ENCODE measurements at regions not wholly inside any gene's neighbourhood (a gene's known extent, or its start where the extent isn't known, plus 50 kb on each side); places are given as distances from the start of the nearest gene placed in this dataset.

DNA sequence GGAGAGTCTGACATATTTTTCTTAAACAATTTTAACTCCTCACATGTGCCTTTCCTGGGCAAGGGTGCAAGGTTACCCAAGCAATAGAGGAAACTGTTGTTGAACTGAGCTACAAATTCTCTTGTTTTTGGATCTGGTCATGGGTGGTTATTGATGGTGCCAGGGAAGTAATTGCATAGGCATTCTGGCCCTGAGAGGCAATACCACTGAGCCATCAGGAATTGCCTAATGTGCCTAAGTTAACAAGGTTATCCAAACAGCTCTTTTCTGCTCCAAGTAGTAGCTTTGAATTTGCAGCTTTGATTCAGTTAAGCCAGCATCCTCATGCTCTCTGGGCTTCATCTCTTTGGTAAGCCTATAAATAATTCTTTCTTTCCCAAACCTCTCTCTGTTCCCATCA, 266.0 kb upstream of the BTBD3 start:
- H3K79me2 ChIP-seq (ENCODE audit: low read length) = no peaks in the 10 kb centered on the region
- no peak overlapping the region for H3K4me2 ChIP-seq (ENCODE audit: low read length)
- H3K27ac ChIP-seq (ENCODE audit: low read length) = no peak overlapping the region
- peaks cover 8% of the 10 kb centered on the region; the same call in 1 of the 2 replicates for H3K9me3 ChIP-seq (ENCODE audit: insufficient read depth, low read length)
- TF ChIP-seq, protein P1, sequence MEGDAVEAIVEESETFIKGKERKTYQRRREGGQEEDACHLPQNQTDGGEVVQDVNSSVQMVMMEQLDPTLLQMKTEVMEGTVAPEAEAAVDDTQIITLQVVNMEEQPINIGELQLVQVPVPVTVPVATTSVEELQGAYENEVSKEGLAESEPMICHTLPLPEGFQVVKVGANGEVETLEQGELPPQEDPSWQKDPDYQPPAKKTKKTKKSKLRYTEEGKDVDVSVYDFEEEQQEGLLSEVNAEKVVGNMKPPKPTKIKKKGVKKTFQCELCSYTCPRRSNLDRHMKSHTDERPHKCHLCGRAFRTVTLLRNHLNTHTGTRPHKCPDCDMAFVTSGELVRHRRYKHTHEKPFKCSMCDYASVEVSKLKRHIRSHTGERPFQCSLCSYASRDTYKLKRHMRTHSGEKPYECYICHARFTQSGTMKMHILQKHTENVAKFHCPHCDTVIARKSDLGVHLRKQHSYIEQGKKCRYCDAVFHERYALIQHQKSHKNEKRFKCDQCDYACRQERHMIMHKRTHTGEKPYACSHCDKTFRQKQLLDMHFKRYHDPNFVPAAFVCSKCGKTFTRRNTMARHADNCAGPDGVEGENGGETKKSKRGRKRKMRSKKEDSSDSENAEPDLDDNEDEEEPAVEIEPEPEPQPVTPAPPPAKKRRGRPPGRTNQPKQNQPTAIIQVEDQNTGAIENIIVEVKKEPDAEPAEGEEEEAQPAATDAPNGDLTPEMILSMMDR (IDR thresholded peaks at IDR 0.05; ENCODE audit: low read depth, low read length) = no peak
- no peak for TF ChIP-seq EZH2phosphoT487 (IDR thresholded peaks at IDR 0.05; ENCODE audit: low read depth)
- H3K4me1 ChIP-seq (ENCODE audit: low read length) = no peaks in the 10 kb centered on the region
- no peak overlapping the region for H3K4me3 ChIP-seq (ENCODE audit: low read length)
- H3K9ac ChIP-seq (ENCODE audit: low read length) = no peak overlapping the region
- no peaks in the 10 kb centered on the region for H4K20me1 ChIP-seq (ENCODE audit: insufficient read depth, low read length)
- H3K36me3 ChIP-seq (replicated peaks; ENCODE audit: low read depth, low read length) = no peaks in the 10 kb centered on the region
- H2AFZ ChIP-seq (ENCODE audit: low read depth, low read length) = no peak overlapping the region
- no peaks in the 10 kb centered on the region for H3K27me3 ChIP-seq (ENCODE audit: low read depth, low read length)

GRCh38 chr20:11652128-11652527, 265.6 kb upstream of the BTBD3 start:
- no peaks in the 10 kb centered on the region for H3K79me2 ChIP-seq (ENCODE audit: low read length)
- no peak overlapping the region for H3K4me2 ChIP-seq (ENCODE audit: low read length)
- H3K4me3 ChIP-seq (ENCODE audit: low read length) = no peak overlapping the region
- no peaks in the 10 kb centered on the region for H3K4me1 ChIP-seq (ENCODE audit: low read length)
- H3K36me3 ChIP-seq (replicated peaks; ENCODE audit: low read depth, low read length) = no peaks in the 10 kb centered on the region
- no peak overlapping the region for H2AFZ ChIP-seq (ENCODE audit: low read depth, low read length)
- H4K20me1 ChIP-seq (ENCODE audit: insufficient read depth, low read length) = no peaks in the 10 kb centered on the region
- H3K27me3 ChIP-seq (ENCODE audit: low read depth, low read length) = no peaks in the 10 kb centered on the region
- no peak overlapping the region for H3K27ac ChIP-seq (ENCODE audit: low read length)
- no peak overlapping the region for H3K9ac ChIP-seq (ENCODE audit: low read length)
- H3K9me3 ChIP-seq (ENCODE audit: insufficient read depth, low read length) = peaks cover 5% of the 10 kb centered on the region; the same call in 1 of the 2 replicates
- TF ChIP-seq EZH2phosphoT487 (IDR thresholded peaks at IDR 0.05; ENCODE audit: low read depth) = no peak
- TF ChIP-seq, protein P1 (IDR thresholded peaks at IDR 0.05; ENCODE audit: low read depth, low read length) = no peak

- Histone ChIP-seq H3K9ac (ENCODE audit: low read length) (no peak overlapping the region), H3K4me3 (ENCODE audit: low read length) (no peak overlapping the region), H3K27ac (ENCODE audit: low read length) (no peak overlapping the region), H3K9me3 (ENCODE audit: insufficient read depth, low read length) (no peaks in the 10 kb centered on the region), H3K4me1 (ENCODE audit: low read length) (no peaks in the 10 kb centered on the region), H2AFZ (ENCODE audit: low read depth, low read length) (no peak overlapping the region), H3K4me2 (ENCODE audit: low read length) (no peak overlapping the region), H3K27me3 (ENCODE audit: low read depth, low read length) (no peaks in the 10 kb centered on the region), H4K20me1 (ENCODE audit: insufficient read depth, low read length) (no peaks in the 10 kb centered on the region), H3K79me2 (ENCODE audit: low read length) (no peaks in the 10 kb centered on the region), H3K36me3 (replicated peaks; ENCODE audit: low read depth, low read length) (no peaks in the 10 kb centered on the region)
- no peak for TF ChIP-seq EZH2phosphoT487 (IDR thresholded peaks at IDR 0.05; ENCODE audit: low read depth)
- TF ChIP-seq, protein P1 (IDR thresholded peaks at IDR 0.05; ENCODE audit: low read depth, low read length) = no peak
Observed at GRCh38 chr20:11654766-11655165, 262.9 kb upstream of the BTBD3 start.

DNA sequence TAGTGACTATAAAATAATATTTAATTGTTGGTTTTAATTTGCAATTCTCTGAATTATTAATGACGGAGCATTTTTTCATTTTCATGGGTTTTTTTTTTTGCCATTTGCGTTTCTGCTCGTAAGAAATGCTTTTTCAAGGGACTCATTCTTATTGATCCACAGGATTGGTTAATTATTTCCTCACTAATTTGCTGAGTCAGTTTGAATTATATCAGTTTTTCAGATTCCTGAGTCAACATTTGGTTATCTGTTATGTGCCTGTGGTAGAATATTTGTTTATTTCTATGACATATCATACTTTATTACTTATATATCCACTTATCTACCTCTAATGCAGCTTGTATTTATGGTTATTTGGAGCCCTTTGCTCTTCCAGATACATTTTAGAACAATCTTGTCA, 257.0 kb upstream of the BTBD3 start:
- H3K4me3 ChIP-seq (ENCODE audit: low read length) = no peak overlapping the region
- H4K20me1 ChIP-seq (ENCODE audit: insufficient read depth, low read length) = no peaks in the 10 kb centered on the region
- H3K4me1 ChIP-seq (ENCODE audit: low read length) = no peaks in the 10 kb centered on the region
- no peak for TF ChIP-seq EZH2phosphoT487 (IDR thresholded peaks at IDR 0.05; ENCODE audit: low read depth)
- TF ChIP-seq, protein P1 (IDR thresholded peaks at IDR 0.05; ENCODE audit: low read depth, low read length) = no peak
- H3K36me3 ChIP-seq (replicated peaks; ENCODE audit: low read depth, low read length) = no peaks in the 10 kb centered on the region
- H2AFZ ChIP-seq (ENCODE audit: low read depth, low read length) = no peak overlapping the region
- no peaks in the 10 kb centered on the region for H3K9me3 ChIP-seq (ENCODE audit: insufficient read depth, low read length)
- no peak overlapping the region for H3K9ac ChIP-seq (ENCODE audit: low read length)
- H3K27ac ChIP-seq (ENCODE audit: low read length) = no peak overlapping the region
- no peaks in the 10 kb centered on the region for H3K79me2 ChIP-seq (ENCODE audit: low read length)
- H3K27me3 ChIP-seq (ENCODE audit: low read depth, low read length) = no peaks in the 10 kb centered on the region
- no peak overlapping the region for H3K4me2 ChIP-seq (ENCODE audit: low read length)

Data from OCI-LY3 (cell line).